H1 (cell line): ENCODE measurements at regions not wholly inside any gene's neighbourhood (a gene's known extent, or its start where the extent isn't known, plus 50 kb on each side); places are given as distances from the start of the nearest gene placed in this dataset.

Source experiments
- CHD7 ChIP-seq: fragments of 300-600 bp; sonication (generic); IDR thresholded peaks from 2 replicates; pipeline ENCODE4 v1.7.1; 2012; ENCODE audit warnings: low read length, moderate library complexity, mild to moderate bottlenecking, inconsistent platforms; ENCODE audit not compliant: insufficient replicate concordance
- CTBP2 ChIP-seq: IDR thresholded peaks from 2 replicates; pipeline ENCODE4 v1.7.0; 2011; ENCODE audit warnings: borderline replicate concordance, mild to moderate bottlenecking, moderate library complexity, mixed read lengths, low read length; ENCODE audit not compliant: insufficient read depth, insufficient read length
- EGR1 ChIP-seq: IDR thresholded peaks from 2 replicates; pipeline ENCODE4 v1.6.1; 2011; ENCODE audit warnings: low read depth, low read length, borderline replicate concordance
- GTF2F1 ChIP-seq: IDR thresholded peaks from 2 replicates; pipeline ENCODE4 v1.6.1; 2012; ENCODE audit warnings: low read depth, low read length, improper control_type of control experiment, borderline replicate concordance
- MAFK ChIP-seq: IDR thresholded peaks from 2 replicates; pipeline ENCODE4 v1.6.1; 2012; ENCODE audit warnings: low read depth, mild to moderate bottlenecking, improper control_type of control experiment, low read length
- RBBP5 ChIP-seq: IDR thresholded peaks from 2 replicates; pipeline ENCODE4 v1.7.1; 2012; ENCODE audit warnings: low read depth, mild to moderate bottlenecking, inconsistent platforms, low read length, moderate library complexity, borderline replicate concordance
- RFX5 ChIP-seq: IDR thresholded peaks from 2 replicates; pipeline ENCODE4 v1.6.1; 2011; ENCODE audit warnings: low read depth, low read length, improper control_type of control experiment, borderline replicate concordance
- RXRA ChIP-seq: IDR thresholded peaks from 2 replicates; pipeline ENCODE4 v1.6.1; 2011; ENCODE audit warnings: low read depth, mild to moderate bottlenecking, low read length, moderate library complexity; ENCODE audit not compliant: insufficient read depth
- SAP30 ChIP-seq: fragments of 300-600 bp; sonication (generic); IDR thresholded peaks from 2 replicates; pipeline ENCODE4 v1.7.1; 2012; ENCODE audit warnings: low read length, moderate library complexity, mild to moderate bottlenecking, inconsistent platforms; ENCODE audit not compliant: insufficient read depth, insufficient replicate concordance
- SP4 ChIP-seq: IDR thresholded peaks from 2 replicates; pipeline ENCODE4 v1.6.1; 2012; ENCODE audit warnings: low read length, inconsistent platforms
- SUZ12 ChIP-seq: fragments of 200-600 bp; sonication (generic); IDR thresholded peaks from 2 replicates; pipeline ENCODE4 v1.6.1; 2012; ENCODE audit warnings: mild to moderate bottlenecking, inconsistent platforms, low read length, moderate library complexity, mixed read lengths
- YY1 ChIP-seq: IDR thresholded peaks from 2 replicates; pipeline ENCODE4 v1.6.1; 2011; ENCODE audit warnings: low read depth, mild to moderate bottlenecking, low read length

- TF ChIP-seq CHD7: no peak
- no peak for TF ChIP-seq YY1
- no peak for TF ChIP-seq RFX5
- TF ChIP-seq MAFK: no peak
- no peak for TF ChIP-seq EGR1
- TF ChIP-seq SUZ12: no peak
- TF ChIP-seq CTBP2: no peak
- no peak for TF ChIP-seq RXRA
- no peak for TF ChIP-seq RBBP5
- TF ChIP-seq GTF2F1: no peak
- no peak for TF ChIP-seq SP4
- TF ChIP-seq SAP30: no peak
- TF ChIP-seq, all 59 proteins: peak for 0
Observed at GRCh38 chr6:16817594-16817993, 56.3 kb upstream of the ATXN1 start (continued).
